ENCODE measurements at regions not wholly inside any gene's neighbourhood (a gene's known extent, or its start where the extent isn't known, plus 50 kb on each side); places are given as distances from the start of the nearest gene placed in this dataset.

DNA sequence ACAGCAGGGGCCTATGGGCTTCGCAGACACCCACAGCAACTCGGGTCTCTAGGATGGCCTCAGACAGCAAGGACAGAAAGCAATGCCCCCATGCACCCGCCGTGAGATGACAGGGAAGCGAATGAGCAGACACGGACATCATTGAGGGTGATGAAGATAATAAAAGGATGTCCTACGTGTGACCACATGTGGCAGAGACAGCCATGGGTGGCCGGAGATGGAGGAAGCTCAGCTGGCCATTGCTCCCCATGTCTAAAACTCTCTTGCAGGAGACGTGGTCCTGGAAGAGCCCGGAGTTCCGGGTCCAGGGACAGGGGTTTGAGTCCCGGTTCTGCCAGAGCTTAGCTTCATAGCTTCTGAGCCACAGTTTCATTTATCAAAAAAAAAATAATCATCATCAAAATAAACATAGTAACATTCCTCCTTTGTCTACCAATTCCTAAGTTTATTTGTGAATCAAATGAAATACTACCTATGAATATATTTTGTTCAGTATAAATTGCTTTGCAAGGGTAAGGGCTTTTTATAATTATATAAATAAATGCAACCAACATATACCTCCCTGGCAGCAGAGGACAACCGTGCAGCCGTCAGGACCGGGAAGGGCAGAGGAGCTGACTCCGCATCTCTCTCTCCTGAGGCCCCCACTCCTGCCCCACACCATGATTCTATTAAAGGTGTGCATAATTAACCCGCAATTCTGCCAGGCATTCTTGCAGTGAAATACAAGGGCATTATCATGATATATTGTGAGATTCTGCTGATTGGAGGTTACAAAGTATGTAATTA is 401.4 kb upstream of the MYT1L start:
- 39% methylated on average over 17 of the region's 17 CpGs for WGBS (ENCODE audit: insufficient coverage, insufficient replicate concordance, low lambda C conversion rate, missing lambda C conversion rate)
- in situ Hi-C loops (cut with MboI): no loop called here
- ATAC-seq: no peak
- Histone ChIP-seq H3K9ac (ENCODE audit: control insufficient read depth, insufficient read depth, low read length) (no peak overlapping the region), H2AFZ (ENCODE audit: control insufficient read depth, low read depth, low read length) (no peak overlapping the region), H3K79me2 (ENCODE audit: control insufficient read depth, insufficient read depth, low read length) (no peaks in the 10 kb centered on the region), H4K20me1 (ENCODE audit: control insufficient read depth, insufficient read depth) (no peaks in the 10 kb centered on the region), H3K27me3 (replicated peaks in 1 of 2; ENCODE audit: control insufficient read depth in 2 of 2, insufficient read depth in 2 of 2, low read length in 1 of 2) (no peaks in the 10 kb centered on the region; a peak in 2 of 4 replicates), H3K4me3 (no peak overlapping the region), H3K4me1 (ENCODE audit: control insufficient read depth, insufficient read depth, low read length) (no peaks in the 10 kb centered on the region), H3K4me2 (ENCODE audit: control insufficient read depth, insufficient read depth) (no peak overlapping the region), H3K9me3 (replicated peaks; ENCODE audit: control insufficient read depth, insufficient read depth, low read length) (no peaks in the 10 kb centered on the region), H3K36me3 (ENCODE audit: control insufficient read depth in 2 of 2, insufficient read depth in 2 of 2, low read length in 1 of 2) (no peaks in the 10 kb centered on the region), H3K27ac (ENCODE audit: control insufficient read depth, insufficient read depth) (no peak overlapping the region)
- no peak for DNase-seq (ENCODE audit: low read depth, low spot score)
- FAIRE-seq: no peak
- no TSS peak for BruUV-seq (replicated peaks)
- CTCF ChIA-PET: no interaction called here
- POLR2A ChIA-PET: no interaction called here
- RAD21 ChIA-PET (ENCODE audit: unreplicated experiment): no interaction called here
- SMC1A ChIA-PET (ENCODE audit: uncharacterized antibody, unreplicated experiment): no interaction called here
- intact Hi-C loops (cut with micrococcal nuclease; ENCODE audit: unreplicated experiment): no loop called here
- TF ChIP-seq KAT2A (conservative IDR thresholded peaks at IDR 0.05; ENCODE audit: control insufficient read depth, low read depth, low read length) (no peak), ZNF217 (IDR thresholded peaks at IDR 0.05) (no peak), FOXK2 (IDR thresholded peaks at IDR 0.05) (no peak), SP1 (IDR thresholded peaks at IDR 0.05; ENCODE audit: low read depth, low read length) (no peak), EZH2 (IDR thresholded peaks at IDR 0.05; ENCODE audit: borderline replicate concordance, control insufficient read depth, low read depth, low read length) (no peak), IKZF1 (conservative IDR thresholded peaks at IDR 0.05) (no peak), CBFB (IDR thresholded peaks at IDR 0.05; ENCODE audit: low read depth) (no peak), BRCA1 (IDR thresholded peaks at IDR 0.05; ENCODE audit: low read depth, low read length) (no peak)
- TF ChIP-seq, protein P1, sequence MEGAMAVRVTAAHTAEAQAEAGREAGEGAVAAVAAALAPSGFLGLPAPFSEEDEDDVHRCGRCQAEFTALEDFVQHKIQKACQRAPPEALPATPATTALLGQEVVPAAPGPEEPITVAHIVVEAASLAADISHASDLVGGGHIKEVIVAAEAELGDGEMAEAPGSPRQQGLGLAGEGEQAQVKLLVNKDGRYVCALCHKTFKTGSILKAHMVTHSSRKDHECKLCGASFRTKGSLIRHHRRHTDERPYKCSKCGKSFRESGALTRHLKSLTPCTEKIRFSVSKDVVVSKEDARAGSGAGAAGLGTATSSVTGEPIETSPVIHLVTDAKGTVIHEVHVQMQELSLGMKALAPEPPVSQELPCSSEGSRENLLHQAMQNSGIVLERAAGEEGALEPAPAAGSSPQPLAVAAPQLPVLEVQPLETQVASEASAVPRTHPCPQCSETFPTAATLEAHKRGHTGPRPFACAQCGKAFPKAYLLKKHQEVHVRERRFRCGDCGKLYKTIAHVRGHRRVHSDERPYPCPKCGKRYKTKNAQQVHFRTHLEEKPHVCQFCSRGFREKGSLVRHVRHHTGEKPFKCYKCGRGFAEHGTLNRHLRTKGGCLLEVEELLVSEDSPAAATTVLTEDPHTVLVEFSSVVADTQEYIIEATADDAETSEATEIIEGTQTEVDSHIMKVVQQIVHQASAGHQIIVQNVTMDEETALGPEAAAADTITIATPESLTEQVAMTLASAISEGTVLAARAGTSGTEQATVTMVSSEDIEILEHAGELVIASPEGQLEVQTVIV (IDR thresholded peaks at IDR 0.05; ENCODE audit: borderline replicate concordance, partially characterized antibody): no peak
- TF ChIP-seq, protein P2, sequence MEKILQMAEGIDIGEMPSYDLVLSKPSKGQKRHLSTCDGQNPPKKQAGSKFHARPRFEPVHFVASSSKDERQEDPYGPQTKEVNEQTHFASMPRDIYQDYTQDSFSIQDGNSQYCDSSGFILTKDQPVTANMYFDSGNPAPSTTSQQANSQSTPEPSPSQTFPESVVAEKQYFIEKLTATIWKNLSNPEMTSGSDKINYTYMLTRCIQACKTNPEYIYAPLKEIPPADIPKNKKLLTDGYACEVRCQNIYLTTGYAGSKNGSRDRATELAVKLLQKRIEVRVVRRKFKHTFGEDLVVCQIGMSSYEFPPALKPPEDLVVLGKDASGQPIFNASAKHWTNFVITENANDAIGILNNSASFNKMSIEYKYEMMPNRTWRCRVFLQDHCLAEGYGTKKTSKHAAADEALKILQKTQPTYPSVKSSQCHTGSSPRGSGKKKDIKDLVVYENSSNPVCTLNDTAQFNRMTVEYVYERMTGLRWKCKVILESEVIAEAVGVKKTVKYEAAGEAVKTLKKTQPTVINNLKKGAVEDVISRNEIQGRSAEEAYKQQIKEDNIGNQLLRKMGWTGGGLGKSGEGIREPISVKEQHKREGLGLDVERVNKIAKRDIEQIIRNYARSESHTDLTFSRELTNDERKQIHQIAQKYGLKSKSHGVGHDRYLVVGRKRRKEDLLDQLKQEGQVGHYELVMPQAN (conservative IDR thresholded peaks at IDR 0.05): no peak
- TF ChIP-seq, protein P3, sequence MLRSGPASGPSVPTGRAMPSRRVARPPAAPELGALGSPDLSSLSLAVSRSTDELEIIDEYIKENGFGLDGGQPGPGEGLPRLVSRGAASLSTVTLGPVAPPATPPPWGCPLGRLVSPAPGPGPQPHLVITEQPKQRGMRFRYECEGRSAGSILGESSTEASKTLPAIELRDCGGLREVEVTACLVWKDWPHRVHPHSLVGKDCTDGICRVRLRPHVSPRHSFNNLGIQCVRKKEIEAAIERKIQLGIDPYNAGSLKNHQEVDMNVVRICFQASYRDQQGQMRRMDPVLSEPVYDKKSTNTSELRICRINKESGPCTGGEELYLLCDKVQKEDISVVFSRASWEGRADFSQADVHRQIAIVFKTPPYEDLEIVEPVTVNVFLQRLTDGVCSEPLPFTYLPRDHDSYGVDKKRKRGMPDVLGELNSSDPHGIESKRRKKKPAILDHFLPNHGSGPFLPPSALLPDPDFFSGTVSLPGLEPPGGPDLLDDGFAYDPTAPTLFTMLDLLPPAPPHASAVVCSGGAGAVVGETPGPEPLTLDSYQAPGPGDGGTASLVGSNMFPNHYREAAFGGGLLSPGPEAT (IDR thresholded peaks at IDR 0.05; ENCODE audit: low read depth): no peak
- TF ChIP-seq, protein P4, sequence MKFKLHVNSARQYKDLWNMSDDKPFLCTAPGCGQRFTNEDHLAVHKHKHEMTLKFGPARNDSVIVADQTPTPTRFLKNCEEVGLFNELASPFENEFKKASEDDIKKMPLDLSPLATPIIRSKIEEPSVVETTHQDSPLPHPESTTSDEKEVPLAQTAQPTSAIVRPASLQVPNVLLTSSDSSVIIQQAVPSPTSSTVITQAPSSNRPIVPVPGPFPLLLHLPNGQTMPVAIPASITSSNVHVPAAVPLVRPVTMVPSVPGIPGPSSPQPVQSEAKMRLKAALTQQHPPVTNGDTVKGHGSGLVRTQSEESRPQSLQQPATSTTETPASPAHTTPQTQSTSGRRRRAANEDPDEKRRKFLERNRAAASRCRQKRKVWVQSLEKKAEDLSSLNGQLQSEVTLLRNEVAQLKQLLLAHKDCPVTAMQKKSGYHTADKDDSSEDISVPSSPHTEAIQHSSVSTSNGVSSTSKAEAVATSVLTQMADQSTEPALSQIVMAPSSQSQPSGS (IDR thresholded peaks at IDR 0.05; ENCODE audit: low read length): no peak

Data from GM12878 (cell line).